Stomach (tissue), 4 donors: ENCODE measurements at regions not wholly inside any gene's neighbourhood (a gene's known extent, or its start where the extent isn't known, plus 50 kb on each side); places are given as distances from the start of the nearest gene placed in this dataset.

Experiments used
- EP300 ChIP-seq: sonication (generic); formaldehyde crosslinking; IDR thresholded peaks from one replicate; pipeline ENCODE4 v1.6.1; 2017; ENCODE audit warnings: antibody characterized with exemption
- POLR2A ChIP-seq, 4 donors: fragments of 450-650 bp; IDR thresholded peaks; one replicate each; pipeline ENCODE4 v1.6.1; 2016; ENCODE audit warnings: antibody characterized with exemption in 4 of 4, control low read depth in 2 of 4, mild to moderate bottlenecking in 1 of 4, moderate library complexity in 1 of 4
- POLR2AphosphoS5 ChIP-seq, 3 donors: sonication (generic); formaldehyde crosslinking; IDR thresholded peaks; one replicate each; pipeline ENCODE4 v1.6.1; 2016; ENCODE audit warnings: antibody characterized with exemption in 3 of 3
- TF ChIP-seq, protein P1 (sequence below), 7 experiments: fragments of 450-650 bp in 4 of 7; fragments of 200-600 bp in 3 of 7; sonication (generic) in 3 of 7; IDR thresholded peaks; one replicate each; pipeline ENCODE4 v1.5.1; 2016 to 2019; ENCODE audit warnings: antibody characterized with exemption in 7 of 7, control low read depth in 2 of 7, mild to moderate bottlenecking in 1 of 7

GRCh38 chr16:87248714-87249113 lies 68.5 kb downstream of the C16orf95 start:
- TF ChIP-seq, protein P1, sequence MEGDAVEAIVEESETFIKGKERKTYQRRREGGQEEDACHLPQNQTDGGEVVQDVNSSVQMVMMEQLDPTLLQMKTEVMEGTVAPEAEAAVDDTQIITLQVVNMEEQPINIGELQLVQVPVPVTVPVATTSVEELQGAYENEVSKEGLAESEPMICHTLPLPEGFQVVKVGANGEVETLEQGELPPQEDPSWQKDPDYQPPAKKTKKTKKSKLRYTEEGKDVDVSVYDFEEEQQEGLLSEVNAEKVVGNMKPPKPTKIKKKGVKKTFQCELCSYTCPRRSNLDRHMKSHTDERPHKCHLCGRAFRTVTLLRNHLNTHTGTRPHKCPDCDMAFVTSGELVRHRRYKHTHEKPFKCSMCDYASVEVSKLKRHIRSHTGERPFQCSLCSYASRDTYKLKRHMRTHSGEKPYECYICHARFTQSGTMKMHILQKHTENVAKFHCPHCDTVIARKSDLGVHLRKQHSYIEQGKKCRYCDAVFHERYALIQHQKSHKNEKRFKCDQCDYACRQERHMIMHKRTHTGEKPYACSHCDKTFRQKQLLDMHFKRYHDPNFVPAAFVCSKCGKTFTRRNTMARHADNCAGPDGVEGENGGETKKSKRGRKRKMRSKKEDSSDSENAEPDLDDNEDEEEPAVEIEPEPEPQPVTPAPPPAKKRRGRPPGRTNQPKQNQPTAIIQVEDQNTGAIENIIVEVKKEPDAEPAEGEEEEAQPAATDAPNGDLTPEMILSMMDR (IDR thresholded peaks at IDR 0.05) = no peak
- no peak for TF ChIP-seq POLR2AphosphoS5 (IDR thresholded peaks at IDR 0.05)
- TF ChIP-seq POLR2A (IDR thresholded peaks at IDR 0.05) = no peak
- no peak for TF ChIP-seq EP300
